SU-DHL-6 (cell line): ENCODE measurements at regions not wholly inside any gene's neighbourhood (a gene's known extent, or its start where the extent isn't known, plus 50 kb on each side); places are given as distances from the start of the nearest gene placed in this dataset.
"Not testable (repeated sequence)": the region's sequence is repeated elsewhere in the genome, so short reads cannot be mapped to it uniquely, and the experiment has no call there.

Experiments
- H2AFZ ChIP-seq: fragments of 200-600 bp; sonication (generic); 2 replicates; pipeline ENCODE4 v1.6.1; 2014; ENCODE audit warnings: low read depth, mild to moderate bottlenecking, moderate library complexity, mixed read lengths, antibody characterized with exemption, low read length; ENCODE audit not compliant: severe bottlenecking
- H3F3A ChIP-seq: fragments of 200-600 bp; shearing (Covaris generic); 2 replicates; pipeline ENCODE4 v1.6.0; 2016; ENCODE audit warnings: antibody characterized with exemption, mild to moderate bottlenecking; ENCODE audit not compliant: insufficient read depth
- H3K27ac ChIP-seq: fragments of 200-600 bp; sonication (generic); 2 replicates; pipeline ENCODE4 v1.5.1; 2016; ENCODE audit warnings: low read depth, mild to moderate bottlenecking, low read length, moderate library complexity, mixed read lengths
- H3K27me3 ChIP-seq: fragments of 200-600 bp; sonication (generic), shearing (Covaris generic); 2 replicates; pipeline ENCODE4 v1.6.0; 2014; ENCODE audit warnings: mild to moderate bottlenecking, low read length
- H3K36me3 ChIP-seq: fragments of 200-600 bp; sonication (generic); 2 replicates; pipeline ENCODE4 v1.6.1; 2014; ENCODE audit warnings: mild to moderate bottlenecking, low read length, mixed read lengths
- H3K4me2 ChIP-seq: fragments of 300-600, 200-600 bp; shearing (Covaris generic), sonication (generic); 2 replicates; pipeline ENCODE4 v1.6.0; 2014; ENCODE audit warnings: low read length, low read depth, mild to moderate bottlenecking; ENCODE audit not compliant: poor library complexity, severe bottlenecking
- H3K4me3 ChIP-seq: fragments of 200-600 bp; sonication (generic); 2 replicates; pipeline ENCODE4 v1.5.1; 2014; ENCODE audit warnings: antibody characterized with exemption, low read length, mild to moderate bottlenecking, mixed read lengths; ENCODE audit not compliant: insufficient read depth, poor library complexity, severe bottlenecking
- H3K79me2 ChIP-seq: fragments of 200-600 bp; sonication (generic); 2 replicates; pipeline ENCODE4 v1.6.1; 2014; ENCODE audit warnings: mild to moderate bottlenecking, low read length, moderate library complexity; ENCODE audit not compliant: insufficient read depth
- H3K9ac ChIP-seq: fragments of 200-600 bp; sonication (generic); 2 replicates; pipeline ENCODE4 v1.7.0; 2014; ENCODE audit warnings: mild to moderate bottlenecking, low read length
- H3K9me2 ChIP-seq: fragments of 200-600 bp; sonication (generic); replicated peaks from 2 replicates; pipeline ENCODE4 v1.6.1; 2014; ENCODE audit warnings: low read length; ENCODE audit not compliant: insufficient read depth
- H3K9me3 ChIP-seq: fragments of 200-600 bp; sonication (generic); 2 replicates; pipeline ENCODE4 v1.6.1; 2014; ENCODE audit warnings: low read length, mixed read lengths; ENCODE audit not compliant: insufficient read depth
- H4K20me1 ChIP-seq: fragments of 200-600 bp; sonication (generic); 2 replicates; pipeline ENCODE4 v1.6.1; 2014; ENCODE audit warnings: low read depth, mild to moderate bottlenecking, antibody characterized with exemption, low read length, moderate library complexity, mixed read lengths

DNA sequence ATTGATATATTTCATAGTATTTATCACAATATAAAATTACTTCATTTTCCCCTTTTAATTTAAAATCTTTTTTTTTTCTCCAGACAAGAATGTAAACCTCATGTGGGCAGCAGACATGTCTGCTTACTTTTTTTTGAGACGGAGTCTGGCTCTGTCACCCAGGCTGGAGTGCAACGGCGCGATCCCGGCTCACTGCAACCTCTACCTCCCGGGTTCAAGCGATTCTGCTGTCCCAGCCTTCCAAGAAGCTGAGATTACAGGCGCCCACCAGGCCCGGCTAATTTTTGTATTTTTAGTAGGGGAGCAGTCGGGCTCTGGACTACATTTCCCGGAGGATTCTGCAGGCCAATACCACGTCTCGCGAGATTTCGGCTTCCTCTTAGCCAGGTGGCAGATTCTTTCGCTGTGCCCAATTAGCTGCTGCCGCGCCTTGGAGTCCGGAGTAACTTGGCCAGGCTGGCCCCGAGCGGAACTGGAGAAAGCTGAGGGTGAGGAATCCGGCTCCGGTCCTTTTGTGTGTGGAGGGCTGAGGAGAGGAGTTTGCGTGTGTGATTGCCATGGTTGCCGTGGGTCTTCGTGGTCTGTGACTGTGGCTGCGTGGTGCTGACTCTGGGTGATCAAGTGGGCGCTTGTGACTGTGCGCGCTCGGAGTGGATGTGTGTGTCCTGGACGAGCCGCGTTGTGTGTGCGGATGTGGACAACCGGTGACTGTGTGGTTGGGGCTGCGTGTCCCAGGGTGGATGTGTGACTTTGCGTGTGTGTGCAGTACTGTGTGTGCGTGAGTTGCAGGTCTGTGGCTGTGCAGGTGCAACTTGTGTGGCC, 313.0 kb upstream of the ZNF337 start:
- not testable (repeated sequence) for H3K9me3 ChIP-seq, H3K27ac ChIP-seq, H3F3A ChIP-seq, H4K20me1 ChIP-seq, H3K79me2 ChIP-seq, H3K27me3 ChIP-seq, H3K9me2 ChIP-seq, H3K36me3 ChIP-seq
- peak overlapping the region; percentile 61 for H3K9ac ChIP-seq
- H3K4me2 ChIP-seq, result peak overlapping the region; percentile 45
- H2AFZ ChIP-seq, result peak overlapping the region; percentile 48
- peak overlapping the region; percentile 57 for H3K4me3 ChIP-seq

DNA sequence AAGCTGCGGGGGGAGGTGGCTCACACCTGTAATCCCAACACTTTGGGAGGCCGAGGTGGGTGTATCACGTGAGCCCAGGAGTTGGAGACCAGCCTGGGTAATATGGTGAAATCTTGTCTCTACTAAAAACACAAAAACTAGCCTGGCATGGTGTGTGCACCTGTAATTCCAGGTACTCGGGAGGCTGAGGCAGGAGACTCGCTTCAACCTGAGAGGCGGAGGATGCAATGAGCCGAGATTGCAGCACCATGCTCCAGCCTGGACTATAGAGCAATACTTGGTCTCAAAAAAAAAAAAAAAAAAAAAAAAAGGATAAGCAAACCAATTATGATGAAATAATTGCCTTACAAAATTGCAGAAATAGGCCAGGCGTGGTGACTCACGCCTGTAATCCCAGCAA, 311.4 kb upstream of the ZNF337 start:
- H3K27ac ChIP-seq, H3K9me3 ChIP-seq, H3K9me2 ChIP-seq, H2AFZ ChIP-seq, H3K79me2 ChIP-seq, H3K9ac ChIP-seq, H3K4me3 ChIP-seq, H3F3A ChIP-seq, H4K20me1 ChIP-seq, H3K27me3 ChIP-seq, H3K36me3 ChIP-seq, H3K4me2 ChIP-seq: not testable (repeated sequence)

DNA sequence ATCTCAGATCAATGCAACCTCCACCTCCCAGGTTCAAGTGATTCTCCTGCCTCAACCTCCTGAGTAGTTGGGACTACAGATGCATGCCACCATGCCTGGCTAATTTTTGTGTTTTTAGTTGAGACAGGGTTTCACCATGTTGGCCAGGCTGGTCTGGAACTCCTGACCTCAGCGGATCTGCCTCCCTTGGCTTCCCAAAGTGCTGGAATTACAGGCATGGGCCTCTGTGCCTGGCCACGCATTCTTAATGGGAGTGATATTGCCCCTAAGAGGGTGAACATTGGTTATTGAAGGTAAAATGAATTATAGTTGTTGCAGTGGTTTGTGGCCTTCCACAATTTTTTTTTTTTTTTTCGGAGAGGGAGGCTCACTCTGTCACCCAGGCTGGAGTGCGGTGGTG, 309.5 kb upstream of the ZNF337 start:
- H3K36me3 ChIP-seq, H2AFZ ChIP-seq, H3K9me3 ChIP-seq, H3K4me2 ChIP-seq, H4K20me1 ChIP-seq, H3K9me2 ChIP-seq, H3K4me3 ChIP-seq, H3K9ac ChIP-seq, H3K79me2 ChIP-seq, H3K27ac ChIP-seq, H3K27me3 ChIP-seq, H3F3A ChIP-seq: not testable (repeated sequence)

DNA sequence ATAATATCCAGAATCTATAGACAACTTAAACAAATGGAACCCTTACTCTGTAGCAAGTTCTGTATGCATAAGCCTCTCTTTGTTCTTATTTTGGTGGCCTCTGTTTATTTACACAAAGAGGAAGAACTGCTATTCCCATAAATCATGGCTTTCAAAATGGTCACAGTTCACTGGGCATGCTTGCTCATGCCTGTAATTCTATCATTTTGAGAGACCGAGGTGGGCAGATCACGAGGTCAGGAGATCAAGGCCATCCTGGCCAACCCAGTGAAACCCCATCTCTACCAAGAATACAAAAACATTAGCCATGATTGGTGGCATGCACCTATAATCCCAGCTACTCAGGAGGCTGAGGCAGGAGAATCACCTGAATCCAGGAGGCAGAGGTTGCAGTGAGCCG, 307.3 kb upstream of the ZNF337 start:
- not testable (repeated sequence) for H4K20me1 ChIP-seq, H2AFZ ChIP-seq, H3K27me3 ChIP-seq, H3K4me2 ChIP-seq, H3K4me3 ChIP-seq, H3K9ac ChIP-seq, H3K27ac ChIP-seq, H3K79me2 ChIP-seq, H3K9me3 ChIP-seq, H3F3A ChIP-seq, H3K9me2 ChIP-seq, H3K36me3 ChIP-seq

DNA sequence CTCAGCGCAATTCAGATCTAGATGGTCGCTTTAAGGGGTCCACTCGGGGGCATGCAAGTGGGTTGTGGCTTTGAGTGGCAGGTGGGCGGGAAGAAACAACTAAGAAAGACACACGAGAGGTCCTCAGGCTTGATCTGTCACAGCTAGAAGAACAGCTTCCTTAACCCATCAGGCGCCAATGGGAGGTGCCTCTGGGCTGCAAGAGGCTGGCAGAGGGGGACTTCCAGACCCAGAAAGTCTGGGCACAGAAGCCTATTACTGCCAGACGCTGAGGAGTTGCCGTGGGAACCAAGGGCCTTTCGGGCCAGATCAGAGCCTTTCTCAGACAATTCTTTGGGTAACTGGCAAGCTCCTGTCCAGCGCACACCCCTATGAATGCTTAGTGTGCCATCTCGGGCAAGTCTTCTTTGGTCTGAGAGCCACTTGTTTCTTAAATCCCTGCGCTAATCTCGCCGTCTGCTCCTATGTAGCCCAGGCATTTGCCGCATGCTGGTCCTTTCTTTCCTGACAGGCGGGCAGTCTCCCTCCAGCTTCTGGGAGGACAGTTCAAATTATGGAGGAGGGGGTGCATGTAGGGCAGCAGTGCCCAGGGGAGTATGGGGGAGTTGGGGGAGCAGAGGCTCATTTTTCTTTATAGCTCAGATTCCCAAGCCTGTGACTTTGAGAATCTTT, 300.9 kb upstream of the ZNF337 start:
- H3K27me3 ChIP-seq, H3K36me3 ChIP-seq, H3K27ac ChIP-seq, H3K79me2 ChIP-seq, H3K4me2 ChIP-seq, H3K9me2 ChIP-seq, H3F3A ChIP-seq, H3K4me3 ChIP-seq, H3K9ac ChIP-seq, H4K20me1 ChIP-seq, H3K9me3 ChIP-seq, H2AFZ ChIP-seq: not testable (repeated sequence)
